PC-9 (cell line): ENCODE measurements at regions not wholly inside any gene's neighbourhood (a gene's known extent, or its start where the extent isn't known, plus 50 kb on each side); places are given as distances from the start of the nearest gene placed in this dataset.

Experiments used
- CTCF ChIP-seq: fragments of 200-600 bp; sonication (generic); conservative IDR thresholded peaks from 2 replicates; pipeline ENCODE4 v1.6.1; 2017; ENCODE audit warnings: mixed run types, antibody characterized with exemption, mild to moderate bottlenecking, moderate library complexity
- EZH2 ChIP-seq: fragments of 200-600 bp; sonication (generic); IDR thresholded peaks from 2 replicates; pipeline ENCODE4 v1.8.0; 2017; ENCODE audit warnings: antibody characterized with exemption, low read depth

GRCh38 chr5:166834246-166834645 is 1457.2 kb upstream of the WWC1 start:
- no peak for TF ChIP-seq EZH2
- TF ChIP-seq CTCF, result no peak
